ENCODE measurements at regions not wholly inside any gene's neighbourhood (a gene's known extent, or its start where the extent isn't known, plus 50 kb on each side); places are given as distances from the start of the nearest gene placed in this dataset.

DNA sequence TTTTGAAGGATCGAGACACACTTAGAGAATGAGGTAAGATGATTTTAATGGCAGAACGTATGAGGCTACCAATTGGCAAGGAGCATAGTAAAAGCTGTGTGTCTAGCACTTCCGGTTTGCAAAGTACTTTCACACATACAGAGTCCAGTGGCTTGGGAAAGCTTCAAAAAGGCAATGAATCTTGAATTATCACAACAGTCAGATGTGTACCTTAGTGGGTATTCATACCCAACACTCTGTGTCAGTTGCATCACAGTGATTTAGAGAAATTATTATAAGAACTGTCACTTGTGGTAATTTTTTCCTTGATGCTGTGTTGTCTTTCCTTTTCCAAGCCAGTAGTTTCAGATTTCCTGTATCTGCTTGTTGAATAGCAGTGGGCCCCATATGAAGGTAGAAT, 424.1 kb downstream of the PCNX1 start:
- Histone ChIP-seq H3K27ac (ENCODE audit: low read depth in 1 of 2, low read length in 2 of 2) (no peak overlapping the region), H3K9ac (ENCODE audit: low read depth in 1 of 2, low read length in 2 of 2) (no peak overlapping the region), H3K36me3 (ENCODE audit: control insufficient read depth in 4 of 4, insufficient read depth in 3 of 4, low read depth in 1 of 4, low read length in 3 of 4) (no peaks in the 10 kb centered on the region), H3K9me3 (ENCODE audit: control insufficient read depth in 4 of 4, low read length in 3 of 4) (no peaks in the 10 kb centered on the region), H3K4me3 (ENCODE audit: low read depth in 1 of 3, low read length in 3 of 3) (no peak overlapping the region), H3K27me3 (ENCODE audit: control insufficient read depth in 4 of 4, insufficient read depth in 4 of 4, low read length in 3 of 4) (no peaks in the 10 kb centered on the region), H3K4me1 (ENCODE audit: control insufficient read depth in 4 of 4, insufficient read depth in 4 of 4, low read length in 3 of 4) (peaks cover 2 to 15% (median 6%) of the 10 kb centered on the region in 4 donors)
- WGBS, result 83% methylated on average over 3 of the region's 3 CpGs
- TF ChIP-seq, protein P1, sequence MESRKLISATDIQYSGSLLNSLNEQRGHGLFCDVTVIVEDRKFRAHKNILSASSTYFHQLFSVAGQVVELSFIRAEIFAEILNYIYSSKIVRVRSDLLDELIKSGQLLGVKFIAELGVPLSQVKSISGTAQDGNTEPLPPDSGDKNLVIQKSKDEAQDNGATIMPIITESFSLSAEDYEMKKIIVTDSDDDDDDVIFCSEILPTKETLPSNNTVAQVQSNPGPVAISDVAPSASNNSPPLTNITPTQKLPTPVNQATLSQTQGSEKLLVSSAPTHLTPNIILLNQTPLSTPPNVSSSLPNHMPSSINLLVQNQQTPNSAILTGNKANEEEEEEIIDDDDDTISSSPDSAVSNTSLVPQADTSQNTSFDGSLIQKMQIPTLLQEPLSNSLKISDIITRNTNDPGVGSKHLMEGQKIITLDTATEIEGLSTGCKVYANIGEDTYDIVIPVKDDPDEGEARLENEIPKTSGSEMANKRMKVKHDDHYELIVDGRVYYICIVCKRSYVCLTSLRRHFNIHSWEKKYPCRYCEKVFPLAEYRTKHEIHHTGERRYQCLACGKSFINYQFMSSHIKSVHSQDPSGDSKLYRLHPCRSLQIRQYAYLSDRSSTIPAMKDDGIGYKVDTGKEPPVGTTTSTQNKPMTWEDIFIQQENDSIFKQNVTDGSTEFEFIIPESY (IDR thresholded peaks at IDR 0.05), result no peak
- no peak for TF ChIP-seq GABPA (IDR thresholded peaks at IDR 0.05 in 1 of 2, conservative IDR thresholded peaks at IDR 0.05 in 1 of 2)
- TF ChIP-seq TAF1 (conservative IDR thresholded peaks at IDR 0.05), result no peak
- no peak for DNase-seq (ENCODE audit: low spot score)

DNA sequence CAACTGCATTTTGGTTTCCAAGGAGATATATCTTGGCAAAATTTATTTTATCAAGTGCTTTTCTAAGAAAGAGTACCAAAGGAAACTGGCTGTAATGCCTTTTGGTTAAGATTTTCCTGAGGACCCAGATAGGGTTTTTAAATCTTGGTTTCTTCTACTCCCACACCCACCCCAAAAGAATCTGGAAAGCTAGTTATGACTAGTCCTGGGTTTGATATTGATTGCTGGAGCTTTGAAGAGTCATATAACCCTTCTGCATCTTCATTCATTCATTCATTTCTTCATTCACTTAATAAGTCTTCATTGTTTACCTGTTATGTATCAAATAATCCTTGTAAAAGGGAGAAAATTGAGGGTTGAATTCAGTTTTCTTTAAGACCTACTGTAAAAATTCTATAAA, 425.2 kb downstream of the PCNX1 start:
- no peak for DNase-seq (ENCODE audit: low spot score)
- no peak overlapping the region for H3K9ac ChIP-seq (ENCODE audit: low read depth in 1 of 2, low read length in 2 of 2)
- TF ChIP-seq SP1 (IDR thresholded peaks at IDR 0.05), result no peak
- TF ChIP-seq FOXA2 (IDR thresholded peaks at IDR 0.05), result no peak
- TF ChIP-seq GABPA (IDR thresholded peaks at IDR 0.05 in 1 of 2, conservative IDR thresholded peaks at IDR 0.05 in 1 of 2), result no peak
- TF ChIP-seq YY1 (IDR thresholded peaks at IDR 0.05), result no peak
- TF ChIP-seq NR2F2 (IDR thresholded peaks at IDR 0.05), result no peak
- TF ChIP-seq, protein P1 (IDR thresholded peaks at IDR 0.05), result no peak
- TF ChIP-seq, protein P2, sequence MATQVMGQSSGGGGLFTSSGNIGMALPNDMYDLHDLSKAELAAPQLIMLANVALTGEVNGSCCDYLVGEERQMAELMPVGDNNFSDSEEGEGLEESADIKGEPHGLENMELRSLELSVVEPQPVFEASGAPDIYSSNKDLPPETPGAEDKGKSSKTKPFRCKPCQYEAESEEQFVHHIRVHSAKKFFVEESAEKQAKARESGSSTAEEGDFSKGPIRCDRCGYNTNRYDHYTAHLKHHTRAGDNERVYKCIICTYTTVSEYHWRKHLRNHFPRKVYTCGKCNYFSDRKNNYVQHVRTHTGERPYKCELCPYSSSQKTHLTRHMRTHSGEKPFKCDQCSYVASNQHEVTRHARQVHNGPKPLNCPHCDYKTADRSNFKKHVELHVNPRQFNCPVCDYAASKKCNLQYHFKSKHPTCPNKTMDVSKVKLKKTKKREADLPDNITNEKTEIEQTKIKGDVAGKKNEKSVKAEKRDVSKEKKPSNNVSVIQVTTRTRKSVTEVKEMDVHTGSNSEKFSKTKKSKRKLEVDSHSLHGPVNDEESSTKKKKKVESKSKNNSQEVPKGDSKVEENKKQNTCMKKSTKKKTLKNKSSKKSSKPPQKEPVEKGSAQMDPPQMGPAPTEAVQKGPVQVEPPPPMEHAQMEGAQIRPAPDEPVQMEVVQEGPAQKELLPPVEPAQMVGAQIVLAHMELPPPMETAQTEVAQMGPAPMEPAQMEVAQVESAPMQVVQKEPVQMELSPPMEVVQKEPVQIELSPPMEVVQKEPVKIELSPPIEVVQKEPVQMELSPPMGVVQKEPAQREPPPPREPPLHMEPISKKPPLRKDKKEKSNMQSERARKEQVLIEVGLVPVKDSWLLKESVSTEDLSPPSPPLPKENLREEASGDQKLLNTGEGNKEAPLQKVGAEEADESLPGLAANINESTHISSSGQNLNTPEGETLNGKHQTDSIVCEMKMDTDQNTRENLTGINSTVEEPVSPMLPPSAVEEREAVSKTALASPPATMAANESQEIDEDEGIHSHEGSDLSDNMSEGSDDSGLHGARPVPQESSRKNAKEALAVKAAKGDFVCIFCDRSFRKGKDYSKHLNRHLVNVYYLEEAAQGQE (IDR thresholded peaks at IDR 0.05), result no peak
- no peak for TF ChIP-seq HNF4G (IDR thresholded peaks at IDR 0.05)
- no peak for TF ChIP-seq JUND (IDR thresholded peaks at IDR 0.05)
- no peak for TF ChIP-seq RAD21 (IDR thresholded peaks at IDR 0.05)
- no peak for TF ChIP-seq TAF1 (conservative IDR thresholded peaks at IDR 0.05)
- TF ChIP-seq EGR1 (IDR thresholded peaks at IDR 0.05; ENCODE audit: low read depth in 2 of 2), result no peak
- TF ChIP-seq, protein P3, sequence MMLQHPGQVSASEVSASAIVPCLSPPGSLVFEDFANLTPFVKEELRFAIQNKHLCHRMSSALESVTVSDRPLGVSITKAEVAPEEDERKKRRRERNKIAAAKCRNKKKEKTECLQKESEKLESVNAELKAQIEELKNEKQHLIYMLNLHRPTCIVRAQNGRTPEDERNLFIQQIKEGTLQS (IDR thresholded peaks at IDR 0.05), result no peak
- no peak for TF ChIP-seq RXRA (IDR thresholded peaks at IDR 0.05)
- no peak for TF ChIP-seq HNF4A (conservative IDR thresholded peaks at IDR 0.05)
- TF ChIP-seq, protein P4, sequence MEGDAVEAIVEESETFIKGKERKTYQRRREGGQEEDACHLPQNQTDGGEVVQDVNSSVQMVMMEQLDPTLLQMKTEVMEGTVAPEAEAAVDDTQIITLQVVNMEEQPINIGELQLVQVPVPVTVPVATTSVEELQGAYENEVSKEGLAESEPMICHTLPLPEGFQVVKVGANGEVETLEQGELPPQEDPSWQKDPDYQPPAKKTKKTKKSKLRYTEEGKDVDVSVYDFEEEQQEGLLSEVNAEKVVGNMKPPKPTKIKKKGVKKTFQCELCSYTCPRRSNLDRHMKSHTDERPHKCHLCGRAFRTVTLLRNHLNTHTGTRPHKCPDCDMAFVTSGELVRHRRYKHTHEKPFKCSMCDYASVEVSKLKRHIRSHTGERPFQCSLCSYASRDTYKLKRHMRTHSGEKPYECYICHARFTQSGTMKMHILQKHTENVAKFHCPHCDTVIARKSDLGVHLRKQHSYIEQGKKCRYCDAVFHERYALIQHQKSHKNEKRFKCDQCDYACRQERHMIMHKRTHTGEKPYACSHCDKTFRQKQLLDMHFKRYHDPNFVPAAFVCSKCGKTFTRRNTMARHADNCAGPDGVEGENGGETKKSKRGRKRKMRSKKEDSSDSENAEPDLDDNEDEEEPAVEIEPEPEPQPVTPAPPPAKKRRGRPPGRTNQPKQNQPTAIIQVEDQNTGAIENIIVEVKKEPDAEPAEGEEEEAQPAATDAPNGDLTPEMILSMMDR (IDR thresholded peaks at IDR 0.05; ENCODE audit: low read depth, low read length, missing input control), result no peak
- no peak overlapping the region for H3K4me3 ChIP-seq (ENCODE audit: low read depth in 1 of 3, low read length in 3 of 3)
- peaks cover 2 to 22% (median 11%) of the 10 kb centered on the region in 4 donors for H3K4me1 ChIP-seq (ENCODE audit: control insufficient read depth in 4 of 4, insufficient read depth in 4 of 4, low read length in 3 of 4)
- H3K9me3 ChIP-seq (ENCODE audit: control insufficient read depth in 4 of 4, low read length in 3 of 4), result no peaks in the 10 kb centered on the region
- H3K27me3 ChIP-seq (ENCODE audit: control insufficient read depth in 4 of 4, insufficient read depth in 4 of 4, low read length in 3 of 4), result no peaks in the 10 kb centered on the region
- H3K27ac ChIP-seq (ENCODE audit: low read depth in 1 of 2, low read length in 2 of 2), result no peak overlapping the region
- no peaks in the 10 kb centered on the region for H3K36me3 ChIP-seq (ENCODE audit: control insufficient read depth in 4 of 4, insufficient read depth in 3 of 4, low read depth in 1 of 4, low read length in 3 of 4)
